SW 1271 (cell line): ENCODE measurements at regions not wholly inside any gene's neighbourhood (a gene's known extent, or its start where the extent isn't known, plus 50 kb on each side); places are given as distances from the start of the nearest gene placed in this dataset.
"Not testable (repeated sequence)": the region's sequence is repeated elsewhere in the genome, so short reads cannot be mapped to it uniquely, and the experiment has no call there.

Source experiments
- DNase-seq, 2 experiments: peaks; one replicate each; lab custom pipeline; 2025; lab: John Stamatoyannopoulos, UW

GRCh38 chr15:93948726-93949125, 282.6 kb upstream of the MCTP2 start:
- DNase-seq: no peak

- DNase-seq: no peak
Observed at GRCh38 chr15:93943586-93943985, 287.8 kb upstream of the MCTP2 start.

GRCh38 chr15:93942269-93942694, 289.1 kb upstream of the MCTP2 start:
- DNase-seq: no peak

- DNase-seq: no peak
Observed at GRCh38 chr15:93941697-93942096, 289.7 kb upstream of the MCTP2 start.

GRCh38 chr15:93940226-93940625, 291.1 kb upstream of the MCTP2 start:
- no peak for DNase-seq

- DNase-seq: no peak
Observed at GRCh38 chr15:93932164-93932776, 299.1 kb upstream of the MCTP2 start.

GRCh38 chr15:93929375-93930094, 301.8 kb upstream of the MCTP2 start:
- peak; percentile 50 to 89 for DNase-seq

- DNase-seq: no peak
Observed at GRCh38 chr15:93920204-93920603, 311.2 kb upstream of the MCTP2 start.

- DNase-seq: not testable (repeated sequence)
Observed at GRCh38 chr15:93918801-93919200, 312.6 kb upstream of the MCTP2 start.

- no peak for DNase-seq
Observed at GRCh38 chr15:93917181-93917580, 314.2 kb upstream of the MCTP2 start.

- DNase-seq: no peak
Observed at GRCh38 chr15:93913871-93914270, 317.5 kb upstream of the MCTP2 start.

GRCh38 chr15:93913310-93913709, 318.1 kb upstream of the MCTP2 start:
- DNase-seq: no peak

GRCh38 chr15:93900476-93901400, 330.6 kb upstream of the MCTP2 start:
- DNase-seq: peak; percentile 85 to 91

GRCh38 chr15:93899817-93900216, 331.5 kb upstream of the MCTP2 start:
- no peak for DNase-seq

- no peak for DNase-seq
Observed at GRCh38 chr15:93897377-93897776, 334.0 kb upstream of the MCTP2 start.

GRCh38 chr15:93895976-93896770, 335.2 kb upstream of the MCTP2 start:
- no peak for DNase-seq

GRCh38 chr15:93894438-93895036, 336.8 kb upstream of the MCTP2 start:
- DNase-seq: no peak

- DNase-seq: no peak
Observed at GRCh38 chr15:93887151-93887550, 344.2 kb upstream of the MCTP2 start.

- DNase-seq: no peak
Observed at GRCh38 chr15:93882779-93883178, 348.6 kb upstream of the MCTP2 start.

- DNase-seq: no peak
Observed at GRCh38 chr15:93882141-93882540, 349.2 kb upstream of the MCTP2 start.

- no peak for DNase-seq
Observed at GRCh38 chr15:93881310-93881709, 350.1 kb upstream of the MCTP2 start.
